GM12878 (cell line): ENCODE measurements at regions not wholly inside any gene's neighbourhood (a gene's known extent, or its start where the extent isn't known, plus 50 kb on each side); places are given as distances from the start of the nearest gene placed in this dataset.

Experiments
- ATAC-seq: fragments of 200-7000 bp; cut with Tn5 transposase; 3 replicates; pipeline ENCODE4 v1.9.1; 2020; ENCODE audit warnings: mild to moderate bottlenecking, moderate library complexity
- BruUV-seq: library from RNA; stranded (reverse); fragments of 400-500 nt; replicated peaks from 2 replicates; lab custom pipeline; 2021; lab: Mats Ljungman, UMichigan
- CTCF ChIA-PET: fragments of 300-600 bp; sonication (Branson Sonifier 250); formaldehyde crosslinking; extraction: SDS; loops from one replicate; lab custom pipeline; 2021; ENCODE audit warnings: inconsistent platforms; lab: Yijun Ruan, JAX
- POLR2A ChIA-PET: fragments of 350-600 bp; formaldehyde crosslinking; extraction: SDS; loops from one replicate; lab custom pipeline; 2021; ENCODE audit warnings: inconsistent platforms; lab: Charles Lee
- RAD21 ChIA-PET: fragments of 300-600 bp; sonication (Branson Sonifier 250); formaldehyde crosslinking; loops from one replicate; lab custom pipeline; 2023; ENCODE audit warnings: antibody characterized with exemption; ENCODE audit not compliant: unreplicated experiment; lab: Charles Lee
- SMC1A ChIA-PET: fragments of 300-600 bp; sonication (Branson Sonifier 250); formaldehyde crosslinking; loops from one replicate; lab custom pipeline; 2023; ENCODE audit not compliant: unreplicated experiment, uncharacterized antibody; lab: Charles Lee
- DNase-seq: peaks from one replicate; pipeline ENCODE4 v3.0.0-alpha.2; 2011; ENCODE audit warnings: low read depth, low spot score
- FAIRE-seq: peaks from 3 replicates; lab custom pipeline; 2011; peaks lifted over from hg19 to GRCh38; lab: Jason Lieb, UNC
- H2AFZ ChIP-seq: 2 replicates; pipeline ENCODE4 v1.6.0; 2011; ENCODE audit warnings: low read depth, low read length, control low read depth; ENCODE audit not compliant: control insufficient read depth
- H3K27ac ChIP-seq: 2 replicates; pipeline ENCODE4 v1.5.1; 2011; ENCODE audit warnings: control low read depth; ENCODE audit not compliant: control insufficient read depth, insufficient read depth
- H3K27me3 ChIP-seq, 2 experiments: replicated peaks in 1 of 2; 2 replicates each; pipeline versions ENCODE4 v1.6.0 to v1.6.1; 2011; ENCODE audit warnings: low read length in 1 of 2; ENCODE audit not compliant: control insufficient read depth in 2 of 2, insufficient read depth in 2 of 2
- H3K36me3 ChIP-seq, 2 experiments: 2 replicates each; pipeline ENCODE4 v1.5.1; 2011; ENCODE audit warnings: low read length in 1 of 2; ENCODE audit not compliant: control insufficient read depth in 2 of 2, insufficient read depth in 2 of 2
- H3K4me1 ChIP-seq: 2 replicates; pipeline ENCODE4 v1.6.1; 2011; ENCODE audit warnings: mild to moderate bottlenecking, low read length, moderate library complexity, mixed read lengths; ENCODE audit not compliant: control insufficient read depth, insufficient read depth
- H3K4me2 ChIP-seq: 2 replicates; pipeline ENCODE4 v1.6.0; 2011; ENCODE audit warnings: control low read depth; ENCODE audit not compliant: control insufficient read depth, insufficient read depth
- H3K4me3 ChIP-seq: fragments of 200-600 bp; sonication (generic); 2 replicates; pipeline ENCODE4 v1.5.1; 2016
- H3K79me2 ChIP-seq: 2 replicates; pipeline ENCODE4 v1.6.0; 2011; ENCODE audit warnings: low read length; ENCODE audit not compliant: control insufficient read depth, insufficient read depth
- H3K9ac ChIP-seq: 2 replicates; pipeline ENCODE4 v1.8.0; 2011; ENCODE audit warnings: low read length, control low read depth, mixed read lengths; ENCODE audit not compliant: control insufficient read depth, insufficient read depth
- H3K9me3 ChIP-seq: replicated peaks from 3 replicates; pipeline ENCODE4 v1.5.1; 2011; ENCODE audit warnings: mild to moderate bottlenecking, low read length; ENCODE audit not compliant: control insufficient read depth, insufficient read depth
- H4K20me1 ChIP-seq: 2 replicates; pipeline ENCODE4 v1.6.0; 2011; ENCODE audit not compliant: control insufficient read depth, insufficient read depth
- ASH2L ChIP-seq: fragments of 300-600, 200-600 bp; sonication (generic); IDR thresholded peaks from 2 replicates; pipeline ENCODE4 v1.6.1; 2017; ENCODE audit warnings: low read depth, mild to moderate bottlenecking, borderline replicate concordance
- CHD1 ChIP-seq: IDR thresholded peaks from 2 replicates; pipeline ENCODE4 v1.6.1; 2012; ENCODE audit warnings: low read depth, low read length, improper control_type of control experiment
- GABPA ChIP-seq: IDR thresholded peaks from 2 replicates; pipeline ENCODE4 v1.6.1; 2014; ENCODE audit warnings: antibody characterized with exemption, low read depth, mild to moderate bottlenecking, inconsistent platforms
- LARP7 ChIP-seq: fragments of 450-650 bp; IDR thresholded peaks from 2 replicates; pipeline ENCODE4 v1.6.1; 2017; ENCODE audit warnings: mild to moderate bottlenecking
- MYC ChIP-seq: IDR thresholded peaks from 2 replicates; pipeline ENCODE4 v1.6.1; 2011; ENCODE audit warnings: mild to moderate bottlenecking, low read length, moderate library complexity, inconsistent platforms; ENCODE audit not compliant: insufficient read depth, insufficient replicate concordance, insufficient read length, severe bottlenecking
- PML ChIP-seq: IDR thresholded peaks from 2 replicates; pipeline ENCODE4 v1.6.1; 2012; ENCODE audit warnings: low read length, inconsistent platforms
- POU2F2 ChIP-seq: IDR thresholded peaks from 3 replicates; pipeline ENCODE4 v1.6.1; 2011; ENCODE audit warnings: low read depth, mild to moderate bottlenecking, low read length, borderline replicate concordance
- YBX1 ChIP-seq: fragments of 450-650 bp; IDR thresholded peaks from 2 replicates; pipeline ENCODE4 v1.6.1; 2016; ENCODE audit warnings: antibody characterized with exemption
- ZNF24 ChIP-seq: fragments of 450-650 bp; IDR thresholded peaks from 2 replicates; pipeline ENCODE4 v1.6.1; 2017; ENCODE audit warnings: antibody characterized with exemption, mild to moderate bottlenecking
- ZNF274 ChIP-seq: IDR thresholded peaks from one replicate; pipeline ENCODE4 v1.8.0; 2011; ENCODE audit not compliant: insufficient read length, insufficient read depth
- ZNF384 ChIP-seq: IDR thresholded peaks from 2 replicates; pipeline ENCODE4 v1.6.1; 2012; ENCODE audit warnings: low read depth, mild to moderate bottlenecking, low read length, improper control_type of control experiment, borderline replicate concordance
- WGBS: methylation state at CpG from one replicate; pipeline ENCODE4 v1.1.6; 2016; ENCODE audit warnings: low lambda C conversion rate; ENCODE audit not compliant: insufficient replicate concordance, insufficient coverage; ENCODE audit errors: missing lambda C conversion rate; 5-methylcytosine and 5-hydroxymethylcytosine counted together
- in situ Hi-C: fragments of 300-500 bp; cut with MboI; formaldehyde crosslinking; loops from 9 replicates; pipeline ENCODE4 v1.14.3; 2018; ENCODE audit warnings: mixed read lengths
- intact Hi-C: fragments of 100-400 bp; cut with micrococcal nuclease; formaldehyde crosslinking; loops from one replicate; pipeline ENCODE4 v1.14.2; 2022; ENCODE audit not compliant: unreplicated experiment
- TF ChIP-seq, protein P1 (sequence below): fragments of 450-650 bp; IDR thresholded peaks from 2 replicates; pipeline ENCODE4 v1.6.1; 2016; ENCODE audit warnings: mild to moderate bottlenecking, moderate library complexity, borderline replicate concordance
- TF ChIP-seq, protein P2 (sequence below): IDR thresholded peaks from 2 replicates; pipeline ENCODE4 v1.6.1; 2011; ENCODE audit warnings: low read depth, mild to moderate bottlenecking, low read length, moderate library complexity, borderline replicate concordance; ENCODE audit errors: extremely low read depth
- TF ChIP-seq, protein P3 (sequence below): fragments of 450-650 bp; formaldehyde crosslinking; IDR thresholded peaks from 2 replicates; pipeline ENCODE4 v1.4.0; 2020; ENCODE audit warnings: mild to moderate bottlenecking, moderate library complexity

DNA sequence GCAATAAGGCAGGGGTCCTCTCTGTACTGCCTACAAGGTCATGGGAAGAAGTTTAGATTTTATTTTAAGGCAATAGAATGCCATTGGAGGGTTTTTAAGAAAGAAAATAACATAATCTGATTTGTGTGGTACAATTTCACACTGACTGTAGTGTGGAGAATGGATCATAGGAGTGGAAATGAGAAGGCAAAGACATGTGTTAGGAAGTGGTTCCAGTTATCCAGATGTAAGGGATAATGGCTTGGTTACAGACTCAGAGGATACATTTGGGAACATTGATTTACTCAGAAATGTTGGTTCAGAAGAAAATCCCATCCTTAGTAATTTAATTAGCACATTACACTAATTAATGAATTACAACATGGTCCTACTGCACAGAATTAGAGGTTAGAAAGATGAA lies 788.2 kb downstream of the SLITRK5 start (continued):
- TF ChIP-seq, protein P1, sequence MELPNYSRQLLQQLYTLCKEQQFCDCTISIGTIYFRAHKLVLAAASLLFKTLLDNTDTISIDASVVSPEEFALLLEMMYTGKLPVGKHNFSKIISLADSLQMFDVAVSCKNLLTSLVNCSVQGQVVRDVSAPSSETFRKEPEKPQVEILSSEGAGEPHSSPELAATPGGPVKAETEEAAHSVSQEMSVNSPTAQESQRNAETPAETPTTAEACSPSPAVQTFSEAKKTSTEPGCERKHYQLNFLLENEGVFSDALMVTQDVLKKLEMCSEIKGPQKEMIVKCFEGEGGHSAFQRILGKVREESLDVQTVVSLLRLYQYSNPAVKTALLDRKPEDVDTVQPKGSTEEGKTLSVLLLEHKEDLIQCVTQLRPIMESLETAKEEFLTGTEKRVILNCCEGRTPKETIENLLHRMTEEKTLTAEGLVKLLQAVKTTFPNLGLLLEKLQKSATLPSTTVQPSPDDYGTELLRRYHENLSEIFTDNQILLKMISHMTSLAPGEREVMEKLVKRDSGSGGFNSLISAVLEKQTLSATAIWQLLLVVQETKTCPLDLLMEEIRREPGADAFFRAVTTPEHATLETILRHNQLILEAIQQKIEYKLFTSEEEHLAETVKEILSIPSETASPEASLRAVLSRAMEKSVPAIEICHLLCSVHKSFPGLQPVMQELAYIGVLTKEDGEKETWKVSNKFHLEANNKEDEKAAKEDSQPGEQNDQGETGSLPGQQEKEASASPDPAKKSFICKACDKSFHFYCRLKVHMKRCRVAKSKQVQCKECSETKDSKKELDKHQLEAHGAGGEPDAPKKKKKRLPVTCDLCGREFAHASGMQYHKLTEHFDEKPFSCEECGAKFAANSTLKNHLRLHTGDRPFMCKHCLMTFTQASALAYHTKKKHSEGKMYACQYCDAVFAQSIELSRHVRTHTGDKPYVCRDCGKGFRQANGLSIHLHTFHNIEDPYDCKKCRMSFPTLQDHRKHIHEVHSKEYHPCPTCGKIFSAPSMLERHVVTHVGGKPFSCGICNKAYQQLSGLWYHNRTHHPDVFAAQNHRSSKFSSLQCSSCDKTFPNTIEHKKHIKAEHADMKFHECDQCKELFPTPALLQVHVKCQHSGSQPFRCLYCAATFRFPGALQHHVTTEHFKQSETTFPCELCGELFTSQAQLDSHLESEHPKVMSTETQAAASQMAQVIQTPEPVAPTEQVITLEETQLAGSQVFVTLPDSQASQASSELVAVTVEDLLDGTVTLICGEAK = no peak
- TF ChIP-seq PML = no peak
- TF ChIP-seq, protein P2, sequence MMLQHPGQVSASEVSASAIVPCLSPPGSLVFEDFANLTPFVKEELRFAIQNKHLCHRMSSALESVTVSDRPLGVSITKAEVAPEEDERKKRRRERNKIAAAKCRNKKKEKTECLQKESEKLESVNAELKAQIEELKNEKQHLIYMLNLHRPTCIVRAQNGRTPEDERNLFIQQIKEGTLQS = no peak
- no peak for TF ChIP-seq YBX1
- TF ChIP-seq ASH2L = no peak

DNA sequence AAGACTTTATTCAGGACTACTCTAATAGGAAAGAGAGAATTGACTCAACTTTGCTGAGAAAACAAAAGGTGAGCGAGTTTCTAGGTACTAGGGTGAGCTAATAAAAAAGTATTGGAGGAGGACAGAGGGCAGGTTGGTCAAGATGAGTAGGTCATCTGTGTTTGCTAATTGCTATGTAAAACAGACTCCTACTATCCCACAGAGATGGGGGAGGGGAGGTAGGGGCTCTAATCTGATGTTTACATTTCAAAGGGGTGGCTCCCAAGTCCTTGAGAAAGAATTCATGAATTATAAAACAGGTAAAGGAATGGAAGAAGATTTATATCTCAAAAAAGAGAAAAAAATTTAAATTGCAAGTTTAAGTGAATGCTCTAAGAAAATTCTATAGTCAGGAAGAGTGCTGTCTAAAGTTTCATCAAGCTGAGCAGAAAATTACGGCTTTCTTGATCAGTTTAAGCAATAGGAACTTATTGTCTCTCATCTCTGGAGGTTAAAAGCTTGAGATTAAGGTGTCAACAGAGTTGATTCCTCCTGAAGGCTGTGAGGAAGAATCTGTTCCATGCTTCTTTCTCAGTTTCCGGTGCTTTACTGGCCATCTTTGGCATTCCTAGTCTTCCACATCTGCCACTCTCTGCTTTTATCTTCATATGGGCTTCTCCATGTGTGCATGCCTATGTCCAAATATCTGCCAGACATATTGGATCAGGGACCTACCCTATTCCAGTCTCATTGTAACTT lies 790.3 kb downstream of the SLITRK5 start:
- H3K4me3 ChIP-seq = no peak overlapping the region
- no peaks in the 10 kb centered on the region for H3K4me1 ChIP-seq
- DNase-seq = no peak
- ChIA-PET RAD21 (no interaction called here), SMC1A (no interaction called here), CTCF (interaction anchor here (1.2 kb wide), 1 partner anchor 11 kb away, joined by 3 read pairs; no protein-coding TSS in a partner anchor), POLR2A (no interaction called here)
- no peaks in the 10 kb centered on the region for H4K20me1 ChIP-seq
- no peak for FAIRE-seq
- no TSS peak for BruUV-seq
- no peak for ATAC-seq
- H3K36me3 ChIP-seq = no peaks in the 10 kb centered on the region
- no peaks in the 10 kb centered on the region for H3K79me2 ChIP-seq
- intact Hi-C loops (no loop called here), in situ Hi-C loops (no loop called here)
- no peaks in the 10 kb centered on the region for H3K9me3 ChIP-seq
- no peaks in the 10 kb centered on the region for H3K27me3 ChIP-seq
- no peak overlapping the region for H3K27ac ChIP-seq
- H2AFZ ChIP-seq = no peak overlapping the region
- 21% methylated on average over 2 of the region's 3 CpGs for WGBS
- H3K4me2 ChIP-seq = no peak overlapping the region
- H3K9ac ChIP-seq = no peak overlapping the region
- TF ChIP-seq ZNF384 (no peak), MYC (no peak), ZNF24 (no peak), GABPA (no peak), POU2F2 (no peak), LARP7 (no peak), ZNF274 (no peak), CHD1 (no peak)
- TF ChIP-seq, protein P3, sequence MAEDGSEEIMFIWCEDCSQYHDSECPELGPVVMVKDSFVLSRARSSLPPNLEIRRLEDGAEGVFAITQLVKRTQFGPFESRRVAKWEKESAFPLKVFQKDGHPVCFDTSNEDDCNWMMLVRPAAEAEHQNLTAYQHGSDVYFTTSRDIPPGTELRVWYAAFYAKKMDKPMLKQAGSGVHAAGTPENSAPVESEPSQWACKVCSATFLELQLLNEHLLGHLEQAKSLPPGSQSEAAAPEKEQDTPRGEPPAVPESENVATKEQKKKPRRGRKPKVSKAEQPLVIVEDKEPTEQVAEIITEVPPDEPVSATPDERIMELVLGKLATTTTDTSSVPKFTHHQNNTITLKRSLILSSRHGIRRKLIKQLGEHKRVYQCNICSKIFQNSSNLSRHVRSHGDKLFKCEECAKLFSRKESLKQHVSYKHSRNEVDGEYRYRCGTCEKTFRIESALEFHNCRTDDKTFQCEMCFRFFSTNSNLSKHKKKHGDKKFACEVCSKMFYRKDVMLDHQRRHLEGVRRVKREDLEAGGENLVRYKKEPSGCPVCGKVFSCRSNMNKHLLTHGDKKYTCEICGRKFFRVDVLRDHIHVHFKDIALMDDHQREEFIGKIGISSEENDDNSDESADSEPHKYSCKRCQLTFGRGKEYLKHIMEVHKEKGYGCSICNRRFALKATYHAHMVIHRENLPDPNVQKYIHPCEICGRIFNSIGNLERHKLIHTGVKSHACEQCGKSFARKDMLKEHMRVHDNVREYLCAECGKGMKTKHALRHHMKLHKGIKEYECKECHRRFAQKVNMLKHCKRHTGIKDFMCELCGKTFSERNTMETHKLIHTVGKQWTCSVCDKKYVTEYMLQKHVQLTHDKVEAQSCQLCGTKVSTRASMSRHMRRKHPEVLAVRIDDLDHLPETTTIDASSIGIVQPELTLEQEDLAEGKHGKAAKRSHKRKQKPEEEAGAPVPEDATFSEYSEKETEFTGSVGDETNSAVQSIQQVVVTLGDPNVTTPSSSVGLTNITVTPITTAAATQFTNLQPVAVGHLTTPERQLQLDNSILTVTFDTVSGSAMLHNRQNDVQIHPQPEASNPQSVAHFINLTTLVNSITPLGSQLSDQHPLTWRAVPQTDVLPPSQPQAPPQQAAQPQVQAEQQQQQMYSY (CRISPR knock-in tag) = no peak
- TF ChIP-seq, protein P2 = no peak
